ENCODE measurements at regions not wholly inside any gene's neighbourhood (a gene's known extent, or its start where the extent isn't known, plus 50 kb on each side); places are given as distances from the start of the nearest gene placed in this dataset.

- DNase-seq: no peak
Measured at GRCh38 chr16:62568926-62569325, 532.7 kb upstream of the CDH8 start.

DNA sequence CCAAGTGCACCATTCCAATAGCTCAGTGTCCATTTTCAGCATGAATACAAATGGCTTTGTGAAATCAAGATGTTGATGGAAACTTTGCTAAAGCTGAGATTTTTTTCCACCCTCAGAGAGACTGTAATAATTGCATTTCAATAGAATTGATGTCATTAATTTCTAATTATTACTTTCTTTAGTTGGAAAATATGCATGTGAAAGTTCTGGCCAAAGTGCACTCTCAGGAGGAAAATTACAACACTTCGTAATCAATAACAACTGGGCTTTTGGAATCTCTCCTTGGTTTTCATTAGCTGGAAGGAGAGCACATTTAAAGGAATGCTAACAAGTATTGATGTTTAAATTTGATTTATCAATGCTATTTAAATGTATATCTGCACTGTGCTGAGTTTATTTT is 529.5 kb upstream of the CDH8 start:
- DNase-seq: no peak

- DNase-seq: no peak
Measured at GRCh38 chr16:62564291-62564690, 528.1 kb upstream of the CDH8 start.

GRCh38 chr16:62562121-62562520 is 525.9 kb upstream of the CDH8 start:
- DNase-seq: no peak

DNA sequence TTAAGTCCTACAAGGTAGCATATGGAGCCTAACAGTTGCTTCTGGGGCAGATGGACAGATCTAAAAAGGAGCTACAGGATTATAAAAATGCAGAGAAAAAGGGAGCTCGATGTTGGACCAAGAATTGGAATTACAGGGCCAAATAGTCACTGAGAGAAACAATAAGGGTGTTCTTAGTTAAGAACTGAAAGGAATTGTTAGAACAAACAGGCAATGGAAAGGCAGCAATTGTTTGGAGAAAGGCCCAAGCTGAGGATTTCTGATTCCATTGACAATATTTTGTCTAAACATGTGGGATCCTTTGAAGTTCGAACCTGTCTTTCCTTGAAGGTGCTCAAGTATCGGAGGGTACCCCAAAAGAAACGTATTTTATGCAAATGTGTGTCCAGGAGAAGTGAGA is 513.6 kb upstream of the CDH8 start:
- DNase-seq: no peak

DNA sequence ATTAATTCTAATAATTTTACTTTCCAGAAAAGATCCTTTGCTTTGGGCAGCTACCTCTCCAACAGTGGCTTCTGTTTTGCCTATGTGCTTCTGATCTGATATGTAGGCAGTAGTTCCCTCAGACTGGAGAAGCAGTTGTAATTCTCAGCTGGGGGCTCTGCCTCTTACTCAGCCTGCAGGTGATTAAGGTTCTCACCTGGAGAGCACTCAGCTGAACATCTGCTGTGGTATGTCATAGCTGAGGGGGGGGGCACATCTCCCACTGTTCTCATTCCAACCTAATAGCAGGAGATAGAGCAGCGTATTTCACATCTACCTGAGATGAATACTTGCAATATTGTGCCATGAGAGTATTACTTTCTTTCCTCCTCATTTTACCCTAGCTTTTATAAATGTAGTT is 511.9 kb upstream of the CDH8 start:
- no peak for DNase-seq

DNA sequence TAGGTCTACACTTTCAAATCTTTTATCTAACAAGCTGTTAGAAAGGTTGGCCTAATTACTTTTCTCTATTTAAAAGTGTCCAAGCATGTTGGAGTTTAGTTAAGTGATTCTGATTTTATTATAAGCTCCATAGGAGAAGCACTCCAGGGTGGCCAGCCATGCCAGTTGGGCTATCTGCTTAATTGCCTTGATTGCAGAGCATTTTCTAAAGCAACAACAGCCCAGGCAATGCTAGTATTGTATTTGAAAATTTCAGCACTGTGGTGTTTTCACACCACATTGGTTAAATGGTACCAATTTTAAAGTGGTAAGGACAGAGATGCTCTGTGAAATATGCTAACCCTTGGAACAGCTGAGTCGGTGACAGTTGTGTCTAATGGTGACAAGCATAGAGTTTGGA is 510.5 kb upstream of the CDH8 start:
- DNase-seq: no peak

DNA sequence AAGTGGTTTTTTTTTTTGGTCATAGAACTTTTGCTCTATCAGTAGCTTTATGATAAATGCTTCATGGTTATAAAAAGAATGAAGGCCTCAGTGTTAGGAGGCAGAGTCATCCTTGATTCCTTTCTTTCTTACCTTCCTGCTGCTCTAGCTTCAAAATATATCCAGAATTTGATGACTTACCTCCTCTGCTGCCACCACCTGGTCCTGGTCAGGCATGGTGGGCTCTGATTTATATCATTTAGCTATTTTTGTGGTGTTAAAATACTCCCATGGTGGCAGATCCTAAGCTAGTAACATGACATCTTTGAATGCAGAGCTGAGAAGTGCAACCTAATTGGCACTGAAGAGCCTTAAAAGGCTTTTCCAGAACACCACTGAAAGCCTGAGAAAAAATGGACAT is 508.8 kb upstream of the CDH8 start:
- no peak for DNase-seq

DNA sequence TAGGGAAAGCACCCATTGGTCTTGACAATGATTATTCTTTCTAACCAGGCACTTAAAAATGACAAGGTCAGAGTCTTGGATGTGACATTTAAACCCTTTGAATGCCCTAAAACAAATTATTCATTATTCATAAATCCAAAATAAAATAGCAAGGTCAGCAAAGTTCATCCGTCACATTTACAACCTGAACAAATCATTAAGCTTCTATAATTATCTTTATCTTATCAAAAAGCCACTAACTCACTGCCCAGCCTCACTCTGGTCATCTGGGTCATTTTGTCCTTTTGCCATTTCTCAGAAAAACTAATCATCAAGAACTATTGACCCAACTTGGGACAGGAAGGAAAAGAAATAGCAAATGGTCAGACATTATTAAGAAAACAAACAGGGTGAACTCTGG is 507.3 kb upstream of the CDH8 start:
- no peak for DNase-seq

- DNase-seq: no peak
Measured at GRCh38 chr16:62539657-62540056, 503.4 kb upstream of the CDH8 start.

DNA sequence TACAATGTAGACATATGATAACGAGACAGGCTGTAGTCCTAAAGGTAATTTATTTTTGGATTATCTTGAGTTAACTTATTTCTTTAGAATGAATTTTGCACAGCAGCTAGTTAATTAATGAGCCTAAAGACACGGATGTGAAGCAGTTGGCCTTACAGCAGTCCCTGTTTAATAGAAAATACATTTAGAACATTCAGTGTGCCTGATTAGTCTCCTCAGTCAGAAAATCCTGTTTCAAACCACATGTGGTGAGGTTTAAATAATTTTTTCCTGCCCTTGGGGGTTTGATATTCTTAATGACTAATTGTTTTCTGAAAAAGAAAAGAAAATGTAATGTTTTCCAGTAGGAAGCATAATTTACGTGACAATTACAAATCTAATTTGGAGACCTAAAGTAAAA is 494.2 kb upstream of the CDH8 start:
- no peak for DNase-seq

DNA sequence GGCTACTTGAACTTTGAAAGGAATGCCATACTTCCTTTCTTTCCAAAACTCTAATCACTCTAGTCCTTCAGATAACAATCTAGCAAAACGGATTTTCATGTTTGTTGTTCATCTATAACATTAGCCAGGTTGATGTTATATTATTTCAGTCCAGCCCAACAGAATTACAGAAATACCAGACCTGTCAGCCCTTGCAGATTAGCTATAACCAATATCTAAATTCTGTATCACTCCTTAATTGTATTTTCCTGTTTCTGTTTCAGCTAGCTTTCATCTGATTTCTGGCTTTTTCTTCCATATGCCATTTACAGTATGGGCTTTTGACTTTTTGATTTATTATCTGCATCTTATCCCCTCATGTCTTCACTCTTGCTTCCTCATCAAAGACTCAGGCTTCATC is 479.8 kb upstream of the CDH8 start:
- DNase-seq: no peak

- DNase-seq: no peak
Measured at GRCh38 chr16:62503073-62503472, 466.8 kb upstream of the CDH8 start.

DNA sequence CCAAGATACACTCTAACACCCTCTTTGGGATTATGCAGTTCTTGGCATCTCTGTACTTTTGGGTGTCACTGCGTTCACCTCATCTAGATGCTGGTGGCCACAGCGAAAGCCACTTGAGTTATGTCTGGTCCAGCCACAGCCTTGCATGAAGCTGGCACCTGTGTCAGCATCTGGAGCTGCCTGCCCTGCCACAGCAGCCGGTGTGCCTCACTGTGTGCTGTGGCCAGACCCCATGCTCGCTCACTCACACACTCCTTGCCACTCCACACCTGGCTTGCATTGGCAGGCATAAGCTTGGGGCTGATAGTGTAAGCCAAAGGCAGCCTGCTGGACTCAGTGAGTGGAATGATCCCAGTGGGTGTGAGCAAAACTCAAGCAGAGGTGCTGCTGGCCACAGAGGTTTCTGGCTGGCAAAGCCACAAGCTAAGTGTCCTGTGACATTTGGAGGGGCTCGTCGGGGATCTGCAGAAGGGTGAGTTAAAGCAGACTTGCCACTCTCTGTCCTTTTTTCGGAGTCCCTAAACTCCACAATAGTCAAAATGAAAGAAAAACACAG is 442.7 kb upstream of the CDH8 start:
- DNase-seq: no peak

DNA sequence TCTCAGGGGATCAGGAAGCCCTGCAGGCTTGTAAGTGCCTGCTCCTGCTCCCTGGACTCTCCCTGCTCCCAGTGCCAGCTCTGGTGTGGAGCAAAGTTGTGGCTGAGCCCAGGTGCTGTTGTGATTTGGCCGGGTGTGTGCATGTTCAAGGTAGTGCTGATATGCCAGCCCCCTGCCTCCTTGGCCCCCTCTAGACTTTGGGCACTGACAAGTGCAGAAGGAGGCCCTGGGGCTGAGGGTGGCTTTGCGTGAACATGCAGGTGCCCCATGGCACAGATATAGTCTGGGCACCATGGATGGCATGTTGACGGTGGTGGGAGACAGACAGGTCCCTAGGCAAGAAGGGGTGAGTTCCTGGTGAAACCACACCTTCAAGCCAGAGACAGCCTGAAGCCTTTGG is 441.6 kb upstream of the CDH8 start:
- no peak for DNase-seq

DNA sequence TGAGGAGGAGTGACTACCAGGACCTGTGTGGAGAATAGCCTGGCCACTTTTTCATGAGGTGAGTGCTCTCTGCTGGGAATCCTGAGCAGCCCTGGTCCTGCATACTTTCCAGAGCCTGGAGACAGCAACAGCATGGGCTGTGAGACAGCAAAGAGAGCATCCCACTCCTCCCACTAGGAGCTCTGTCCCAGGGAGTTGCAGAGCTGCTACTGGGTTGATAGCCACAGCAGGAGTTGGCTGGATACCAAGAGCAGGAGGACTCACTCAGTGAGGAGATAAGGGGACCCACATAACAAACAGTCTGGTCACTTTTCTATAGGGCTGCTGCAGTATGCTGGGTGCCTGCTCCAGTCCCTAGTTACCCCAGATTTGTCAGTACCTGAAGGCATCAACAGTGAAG is 439.3 kb upstream of the CDH8 start:
- no peak for DNase-seq

- DNase-seq: no peak
Measured at GRCh38 chr16:62462971-62463370, 426.7 kb upstream of the CDH8 start.

GRCh38 chr16:62450291-62450690 is 414.1 kb upstream of the CDH8 start:
- DNase-seq: no peak

DNA sequence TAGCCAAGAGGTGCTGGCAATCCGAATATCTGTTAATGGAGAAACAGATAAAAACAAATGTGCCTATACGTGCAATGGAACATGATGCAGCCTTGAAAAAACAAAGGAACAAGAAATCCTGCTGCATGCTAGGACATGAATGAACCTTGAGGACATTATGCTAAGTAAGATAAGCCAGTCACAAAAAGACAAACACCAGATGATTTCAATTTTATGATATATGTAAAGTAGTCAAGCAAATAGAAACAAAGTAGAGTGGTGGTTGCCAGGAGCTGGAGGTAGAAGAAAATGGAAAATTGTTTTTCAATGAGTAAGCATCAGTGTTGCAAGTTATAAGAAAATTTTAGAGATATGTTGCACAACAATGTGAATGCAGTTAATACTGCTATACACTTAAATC is 409.7 kb upstream of the CDH8 start:
- DNase-seq: no peak

DNA sequence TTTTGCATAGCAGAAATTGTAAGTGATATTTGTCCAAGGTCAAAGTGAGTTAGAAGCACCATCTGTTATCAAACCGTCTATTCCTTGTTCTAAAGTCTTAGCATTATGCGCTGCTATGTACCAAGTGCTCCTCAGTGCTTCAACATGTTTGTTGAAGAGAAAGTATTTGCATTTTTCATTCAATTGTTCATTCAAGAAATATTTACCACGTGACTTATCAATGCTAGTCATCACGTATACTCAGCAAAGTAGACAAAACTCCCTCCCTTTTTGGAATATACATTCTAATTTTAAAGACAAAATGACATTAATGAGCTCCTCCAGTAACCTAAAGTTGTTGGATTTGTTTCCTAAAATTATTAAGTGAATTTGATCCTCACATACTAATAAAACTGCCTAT is 388.0 kb upstream of the CDH8 start:
- DNase-seq: no peak

DNA sequence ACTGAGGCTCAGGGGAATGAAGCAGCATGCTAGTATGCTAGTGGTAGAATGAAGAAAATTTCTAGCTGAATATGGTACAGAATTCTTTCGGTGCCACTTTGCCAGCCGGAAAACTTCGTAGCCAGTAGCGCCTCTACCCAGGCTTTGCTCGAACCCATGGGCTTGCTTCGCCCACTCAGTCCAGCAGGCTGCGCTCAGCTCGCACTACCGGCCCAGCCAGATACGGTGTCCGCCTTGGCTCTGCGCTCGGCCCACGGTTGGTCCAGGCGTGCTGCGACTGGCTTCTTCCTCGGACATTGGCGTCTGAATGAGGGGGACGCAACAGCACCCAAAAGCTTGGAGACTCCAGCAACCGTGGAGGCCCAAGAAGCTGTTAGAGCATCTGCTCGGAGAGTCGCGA is 372.5 kb upstream of the CDH8 start:
- no peak for DNase-seq

- DNase-seq: no peak
Measured at GRCh38 chr16:62406387-62406786, 370.1 kb upstream of the CDH8 start.

DNA sequence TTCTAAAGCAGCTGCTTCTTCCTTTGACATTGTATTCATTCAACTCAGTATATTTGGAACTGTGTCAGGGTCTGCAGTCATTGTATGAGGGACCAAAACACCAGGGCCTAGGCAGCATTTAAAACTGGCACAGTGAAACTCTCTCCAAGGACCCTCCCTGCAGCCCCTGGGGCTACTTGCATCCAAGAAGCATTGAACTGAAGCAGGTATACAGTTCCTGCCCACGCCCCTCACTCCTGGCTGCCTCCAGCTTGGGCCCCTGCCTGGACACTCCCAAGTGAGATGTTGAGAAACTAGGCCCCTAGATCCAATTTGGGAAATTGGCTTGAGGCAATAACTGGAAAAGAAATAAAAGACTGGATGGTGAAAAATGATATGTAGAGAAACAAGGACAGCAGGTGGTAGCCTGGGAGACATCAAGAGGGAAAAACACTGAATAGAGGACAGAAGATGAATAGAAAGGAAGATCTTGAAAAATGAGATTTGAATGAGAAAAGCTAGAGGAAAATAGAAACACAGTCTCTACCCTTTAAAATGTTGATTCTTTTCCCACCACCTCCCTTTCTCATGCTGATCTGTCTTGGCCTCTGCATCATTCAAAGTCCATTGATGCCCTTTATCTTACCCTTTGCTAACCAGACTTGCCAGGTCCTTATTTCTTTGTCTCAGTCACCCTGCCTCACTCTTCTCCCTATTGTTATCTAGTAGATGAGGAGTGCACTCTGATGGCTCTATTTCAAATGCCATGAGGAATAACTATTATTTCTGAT is 368.8 kb upstream of the CDH8 start:
- no peak for DNase-seq

GRCh38 chr16:62392698-62393097 is 356.5 kb upstream of the CDH8 start:
- DNase-seq: no peak

GRCh38 chr16:62391940-62392339 is 355.7 kb upstream of the CDH8 start:
- DNase-seq: no peak

Measured in DMS53 (cell line).